ENCODE measurements at regions not wholly inside any gene's neighbourhood (a gene's known extent, or its start where the extent isn't known, plus 50 kb on each side); places are given as distances from the start of the nearest gene placed in this dataset.

- H3K27ac ChIP-seq = no peak overlapping the region
- no peaks in the 10 kb centered on the region for H3K4me1 ChIP-seq (ENCODE audit: low read depth)
- no peaks in the 10 kb centered on the region for H3K36me3 ChIP-seq
- no peak overlapping the region for H3K4me3 ChIP-seq
- TF ChIP-seq CTCF (IDR thresholded peaks at IDR 0.05; ENCODE audit: low read depth, low read length) = no peak
- no peak for DNase-seq (ENCODE audit: low read depth in 1 of 2, low spot score in 1 of 2)
- no peaks in the 10 kb centered on the region for H3K9me3 ChIP-seq (ENCODE audit: low read depth)
- H3K27me3 ChIP-seq = no peaks in the 10 kb centered on the region
These were observed 453.8 kb downstream of the TAF11L14 start for GRCh38 chr5:18088020-18088579.

GRCh38 chr5:18090177-18090576 lies 455.9 kb downstream of the TAF11L14 start:
- no peaks in the 10 kb centered on the region for H3K36me3 ChIP-seq
- no peak for TF ChIP-seq CTCF (IDR thresholded peaks at IDR 0.05; ENCODE audit: low read depth, low read length)
- no peak overlapping the region for H3K27ac ChIP-seq

GRCh38 chr5:18091142-18091541 lies 456.9 kb downstream of the TAF11L14 start:
- Histone ChIP-seq H3K36me3 (no peaks in the 10 kb centered on the region), H3K27me3 (no peaks in the 10 kb centered on the region), H3K27ac (no peak overlapping the region), H3K4me3 (no peak overlapping the region), H3K9me3 (ENCODE audit: low read depth) (no peaks in the 10 kb centered on the region), H3K4me1 (ENCODE audit: low read depth) (no peaks in the 10 kb centered on the region)
- DNase-seq (ENCODE audit: low read depth in 1 of 2, low spot score in 1 of 2) = no peak
- no peak for TF ChIP-seq CTCF (IDR thresholded peaks at IDR 0.05; ENCODE audit: low read depth, low read length)

More at GRCh38 chr5:18090177-18090576, 455.9 kb downstream of the TAF11L14 start:
- H3K9me3 ChIP-seq (ENCODE audit: low read depth) = no peaks in the 10 kb centered on the region
- H3K27me3 ChIP-seq = no peaks in the 10 kb centered on the region
- no peaks in the 10 kb centered on the region for H3K4me1 ChIP-seq (ENCODE audit: low read depth)
- no peak overlapping the region for H3K4me3 ChIP-seq
- no peak for DNase-seq (ENCODE audit: low read depth in 1 of 2, low spot score in 1 of 2)

- TF ChIP-seq CTCF (IDR thresholded peaks at IDR 0.05; ENCODE audit: low read depth, low read length) = no peak
- H3K4me3 ChIP-seq = no peak overlapping the region
- H3K27ac ChIP-seq = no peak overlapping the region
- no peak for DNase-seq (ENCODE audit: low read depth in 1 of 2, low spot score in 1 of 2)
- H3K9me3 ChIP-seq (ENCODE audit: low read depth) = no peaks in the 10 kb centered on the region
- no peaks in the 10 kb centered on the region for H3K36me3 ChIP-seq
- H3K4me1 ChIP-seq (ENCODE audit: low read depth) = no peaks in the 10 kb centered on the region
- H3K27me3 ChIP-seq = no peaks in the 10 kb centered on the region
These were observed 457.5 kb downstream of the TAF11L14 start for GRCh38 chr5:18091758-18092157.

- DNase-seq (ENCODE audit: low read depth in 1 of 2, low spot score in 1 of 2) = no peak
- H3K4me3 ChIP-seq = no peak overlapping the region
- no peaks in the 10 kb centered on the region for H3K27me3 ChIP-seq
- H3K9me3 ChIP-seq (ENCODE audit: low read depth) = no peaks in the 10 kb centered on the region
- H3K27ac ChIP-seq = no peak overlapping the region
- H3K36me3 ChIP-seq = no peaks in the 10 kb centered on the region
- no peaks in the 10 kb centered on the region for H3K4me1 ChIP-seq (ENCODE audit: low read depth)
- TF ChIP-seq CTCF (IDR thresholded peaks at IDR 0.05; ENCODE audit: low read depth, low read length) = no peak
These were observed 460.8 kb downstream of the TAF11L14 start for GRCh38 chr5:18095061-18095460.

- H3K27me3 ChIP-seq = no peaks in the 10 kb centered on the region
- H3K4me1 ChIP-seq (ENCODE audit: low read depth) = no peaks in the 10 kb centered on the region
- DNase-seq (ENCODE audit: low read depth in 1 of 2, low spot score in 1 of 2) = no peak
- H3K9me3 ChIP-seq (ENCODE audit: low read depth) = no peaks in the 10 kb centered on the region
- no peak overlapping the region for H3K4me3 ChIP-seq
- H3K36me3 ChIP-seq = no peaks in the 10 kb centered on the region
- TF ChIP-seq CTCF (IDR thresholded peaks at IDR 0.05; ENCODE audit: low read depth, low read length) = no peak
- no peak overlapping the region for H3K27ac ChIP-seq
These were observed 463.6 kb downstream of the TAF11L14 start for GRCh38 chr5:18097817-18098216.

All from cardiac muscle cell (in vitro differentiated cells and primary cell).